Fibroblast of skin of back (primary cell): ENCODE measurements at regions not wholly inside any gene's neighbourhood (a gene's known extent, or its start where the extent isn't known, plus 50 kb on each side); places are given as distances from the start of the nearest gene placed in this dataset.
"Not testable (repeated sequence)": the region's sequence is repeated elsewhere in the genome, so short reads cannot be mapped to it uniquely, and the experiment has no call there.

Experiments used
- DNase-seq: peaks from one replicate; pipeline ENCODE4 v3.0.0-alpha.2; 2013

- DNase-seq: not testable (repeated sequence)
These were observed 216.4 kb upstream of the CNTN3 start for GRCh38 chr3:74830845-74831244.

DNA sequence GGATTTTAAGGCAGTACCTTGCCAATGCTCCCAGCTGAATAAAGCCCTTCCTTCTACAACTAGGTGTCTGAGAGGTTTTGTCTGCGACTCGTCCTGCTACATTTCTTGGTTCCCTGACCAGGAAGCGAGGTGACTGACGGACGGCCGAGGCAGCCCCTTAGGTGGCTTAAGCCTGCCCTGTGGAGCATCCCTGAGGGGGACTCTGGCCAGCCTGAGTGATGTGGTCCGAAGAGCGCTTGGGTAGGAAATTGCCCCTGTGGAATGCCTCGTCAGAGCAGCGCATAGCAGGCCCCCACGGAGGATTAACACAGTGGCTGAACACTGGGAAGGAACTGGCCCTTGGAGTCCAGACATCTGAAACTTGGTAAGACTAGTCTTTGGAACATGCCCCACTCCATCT, 210.9 kb upstream of the CNTN3 start:
- DNase-seq: not testable (repeated sequence)

- no peak for DNase-seq
These were observed 209.9 kb upstream of the CNTN3 start for GRCh38 chr3:74824366-74824765.

DNA sequence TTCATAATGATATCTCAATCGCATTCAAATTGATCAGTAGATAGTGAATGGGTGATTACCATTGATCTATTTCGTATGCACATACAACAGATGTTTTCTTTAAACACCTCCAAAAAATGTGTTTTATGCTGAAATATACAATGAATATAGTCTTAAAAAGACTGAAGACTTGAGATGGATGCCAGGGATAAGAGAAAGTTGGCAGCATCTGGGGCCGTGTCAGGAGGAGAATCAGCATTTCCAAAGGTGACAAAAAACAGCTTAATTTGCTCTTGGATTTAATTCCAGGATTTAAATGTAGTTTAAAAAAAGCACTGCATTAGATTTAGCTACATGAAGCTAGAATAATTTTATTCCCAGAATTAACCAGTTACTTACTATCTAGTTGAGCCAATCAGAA, 199.7 kb upstream of the CNTN3 start:
- no peak for DNase-seq

DNA sequence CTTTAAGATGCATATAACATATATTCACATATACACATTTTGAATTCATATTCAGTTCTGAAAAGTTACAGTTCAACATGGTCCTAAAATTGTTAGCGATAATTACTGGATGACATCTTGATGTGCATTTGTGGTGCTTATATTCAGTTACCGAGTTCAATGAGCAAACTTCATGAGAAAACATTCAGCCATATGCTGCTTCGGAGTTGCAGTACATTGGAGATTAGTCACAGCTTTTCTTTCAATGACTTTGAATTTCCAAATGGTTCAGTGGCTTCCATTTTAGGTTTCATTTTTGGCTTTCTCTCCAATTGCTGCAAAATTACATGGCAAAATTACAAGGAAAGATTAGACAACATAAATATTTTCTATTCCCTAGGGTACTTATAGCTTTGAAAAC, 198.3 kb upstream of the CNTN3 start:
- no peak for DNase-seq

- DNase-seq: no peak
These were observed 194.2 kb upstream of the CNTN3 start for GRCh38 chr3:74808506-74809275.

GRCh38 chr3:74801924-74802323, 187.5 kb upstream of the CNTN3 start:
- DNase-seq: no peak

- peak; percentile 11 for DNase-seq
These were observed 174.7 kb upstream of the CNTN3 start for GRCh38 chr3:74789111-74789510.

- no peak for DNase-seq
These were observed 172.6 kb upstream of the CNTN3 start for GRCh38 chr3:74787011-74787410.

DNA sequence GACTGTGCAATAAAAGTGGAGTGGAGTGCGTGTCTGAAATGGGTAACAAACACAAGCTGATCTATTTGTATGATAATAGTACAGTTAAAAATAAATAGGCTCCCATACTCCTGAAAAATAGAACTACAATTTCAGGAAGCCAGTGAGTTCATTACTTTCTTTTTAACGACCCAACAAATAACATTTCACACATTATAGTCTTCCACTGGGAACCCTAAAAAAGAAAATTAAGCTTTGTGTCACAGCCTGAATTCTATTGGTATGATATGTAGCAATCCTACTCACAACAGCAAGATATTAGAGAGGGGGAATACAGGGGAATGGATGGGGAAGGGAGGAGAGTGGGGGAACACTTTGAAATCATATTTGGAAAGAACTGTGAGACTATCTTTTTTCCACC, 156.9 kb upstream of the CNTN3 start:
- DNase-seq: no peak

- no peak for DNase-seq
These were observed 153.6 kb upstream of the CNTN3 start for GRCh38 chr3:74768010-74768409.

- DNase-seq: no peak
These were observed 151.9 kb upstream of the CNTN3 start for GRCh38 chr3:74766405-74766804.

GRCh38 chr3:74763830-74764229, 149.4 kb upstream of the CNTN3 start:
- DNase-seq: no peak

DNA sequence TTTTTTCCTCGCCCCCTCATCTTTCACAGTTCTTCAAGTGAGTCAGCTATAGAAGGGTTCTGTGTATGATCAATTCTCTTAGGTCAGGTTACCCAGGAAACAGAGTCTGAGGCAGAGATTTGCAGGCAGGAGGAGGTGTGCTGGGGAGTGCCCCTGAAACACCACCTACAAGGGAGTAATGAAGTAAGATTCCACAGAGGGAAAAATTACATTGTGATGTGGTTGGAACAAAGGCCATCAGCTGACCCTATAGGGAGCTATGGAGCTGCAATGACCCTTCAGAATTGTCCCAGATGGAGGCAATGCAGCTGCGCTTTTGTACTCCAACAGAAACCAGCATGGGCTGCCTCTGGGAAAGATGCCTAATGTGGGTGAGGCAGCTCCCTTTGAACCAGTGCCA, 142.2 kb upstream of the CNTN3 start:
- no peak for DNase-seq

DNA sequence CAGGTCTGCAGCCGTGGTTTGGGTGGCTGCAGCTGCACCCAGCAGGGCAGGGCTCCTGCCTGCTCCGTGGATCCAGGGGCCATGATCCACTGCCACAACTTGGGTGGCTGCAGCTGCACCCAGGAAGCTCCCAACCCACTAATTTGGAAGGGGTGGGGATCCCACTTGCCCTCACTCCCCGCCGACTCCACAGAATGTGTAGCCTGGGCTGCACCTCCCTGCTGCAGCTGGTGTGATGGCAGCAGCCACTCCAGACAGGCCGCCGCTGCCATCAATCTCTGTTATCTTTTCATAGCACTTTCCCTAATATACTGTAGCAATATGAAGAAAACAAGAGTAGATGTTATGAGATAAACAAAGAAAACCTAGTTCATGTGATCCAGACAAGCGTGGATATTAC, 137.8 kb upstream of the CNTN3 start:
- no peak for DNase-seq

DNA sequence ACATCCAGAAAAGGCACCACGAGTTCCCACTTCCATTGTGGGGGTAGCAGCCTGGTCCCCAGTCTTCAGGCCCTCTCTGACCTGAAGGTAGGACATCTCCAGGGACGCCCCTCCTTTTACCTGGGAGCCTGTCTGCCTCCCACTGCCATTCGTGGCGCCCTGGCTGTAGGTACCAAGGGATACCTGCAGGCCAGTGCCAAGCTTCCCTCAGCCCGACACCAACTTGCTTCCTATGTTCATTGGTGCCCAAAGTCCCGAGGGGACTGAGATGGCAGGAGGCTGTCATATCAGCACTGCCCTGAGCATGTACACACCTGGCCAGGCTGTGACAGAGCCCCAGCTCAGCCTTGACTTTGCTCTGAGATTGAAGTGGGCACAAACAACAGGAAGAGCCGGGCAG, 137.3 kb upstream of the CNTN3 start:
- no peak for DNase-seq

- no peak for DNase-seq
These were observed 136.4 kb upstream of the CNTN3 start for GRCh38 chr3:74750901-74751300.

DNA sequence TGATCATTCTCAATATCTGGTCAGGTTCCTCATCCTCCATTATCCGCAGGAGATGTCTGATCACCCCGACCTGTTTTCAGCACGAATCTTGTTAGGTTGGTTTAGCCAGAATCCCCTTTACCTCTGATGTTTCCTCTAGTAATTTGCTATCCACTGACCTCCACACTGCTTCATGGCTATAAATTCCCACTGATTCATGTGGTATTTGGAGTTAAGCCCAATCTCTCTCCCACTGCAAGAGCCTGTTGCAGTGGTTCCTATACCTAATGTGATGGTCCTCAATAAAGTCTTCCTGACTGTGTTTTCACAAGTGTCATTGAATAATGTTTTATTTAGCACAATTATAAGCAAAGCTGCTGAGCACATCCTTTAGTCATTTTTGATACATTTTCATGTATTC, 124.8 kb upstream of the CNTN3 start:
- DNase-seq: no peak

GRCh38 chr3:74722211-74722610, 107.8 kb upstream of the CNTN3 start:
- no peak for DNase-seq

DNA sequence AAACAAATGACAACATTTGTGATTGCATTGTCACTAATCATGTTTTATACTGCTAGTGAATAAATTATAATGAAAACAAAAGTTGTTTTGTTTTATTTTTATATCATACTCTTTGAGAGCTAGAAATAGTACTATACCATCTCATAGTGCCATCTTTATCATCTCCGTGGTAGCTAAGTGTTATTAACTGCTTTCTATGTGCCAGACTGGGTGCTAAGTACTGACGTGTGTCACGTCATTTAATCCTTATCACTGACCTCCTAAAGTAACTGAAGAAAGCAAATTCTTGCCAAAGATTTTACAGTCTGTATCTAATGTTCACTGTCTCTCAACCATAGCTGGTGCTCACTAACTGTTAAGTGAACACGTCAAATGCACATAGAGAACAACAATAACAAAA, 99.5 kb upstream of the CNTN3 start:
- DNase-seq: no peak

DNA sequence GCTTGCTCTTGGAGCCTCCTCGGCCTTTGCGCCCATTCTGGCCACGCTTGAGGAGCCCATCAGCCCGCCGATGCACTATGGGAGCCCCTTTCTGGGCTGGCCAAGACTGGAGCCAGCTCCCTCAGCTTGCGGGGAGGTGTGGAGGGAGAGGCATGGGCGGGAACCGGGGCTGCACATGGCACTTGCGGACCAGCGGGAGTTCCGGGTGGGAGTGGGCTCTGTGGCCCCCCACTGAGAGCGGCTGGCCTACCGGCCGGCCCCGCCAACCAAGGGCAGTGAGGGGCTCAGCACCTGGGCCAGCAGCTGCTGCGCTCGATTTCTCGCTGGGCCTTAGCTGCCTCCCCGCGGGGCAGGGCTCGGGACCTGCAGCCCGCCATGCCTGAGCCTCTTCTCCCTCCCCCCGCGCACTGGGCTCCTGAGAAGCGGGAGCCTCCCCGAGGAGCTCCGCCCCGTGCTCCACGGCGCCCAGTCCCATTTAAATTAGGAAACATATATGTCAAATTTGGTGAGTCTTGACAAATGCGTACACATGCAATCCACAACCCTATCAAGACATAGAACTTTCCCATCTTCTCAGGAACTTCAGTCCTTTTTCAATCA, 97.6 kb upstream of the CNTN3 start:
- no peak for DNase-seq

GRCh38 chr3:74709951-74710350, 95.5 kb upstream of the CNTN3 start:
- DNase-seq: no peak

GRCh38 chr3:74693696-74694393, 79.4 kb upstream of the CNTN3 start:
- peak; percentile 50 for DNase-seq

- DNase-seq: peak; percentile 22
These were observed 78.8 kb upstream of the CNTN3 start for GRCh38 chr3:74693251-74693650.
